HG03064 (cell line): ENCODE measurements at regions not wholly inside any gene's neighbourhood (a gene's known extent, or its start where the extent isn't known, plus 50 kb on each side); places are given as distances from the start of the nearest gene placed in this dataset.

Experiments
- ATAC-seq: cut with Tn5 transposase; IDR thresholded peaks from one replicate; pipeline ENCODE4 v1.9.1; 2021; ENCODE audit warnings: low read depth; ENCODE audit not compliant: unreplicated experiment

GRCh38 chr7:156490021-156490800, 150.4 kb upstream of the RNF32 start:
- no peak for ATAC-seq

GRCh38 chr7:156487811-156488533, 152.6 kb upstream of the RNF32 start:
- ATAC-seq, result no peak

GRCh38 chr7:156480671-156481070, 159.9 kb upstream of the RNF32 start:
- no peak for ATAC-seq

GRCh38 chr7:156479596-156479995, 161.0 kb upstream of the RNF32 start:
- ATAC-seq, result no peak

- ATAC-seq, result no peak
Observed at GRCh38 chr7:156478486-156478885, 162.1 kb upstream of the RNF32 start.

GRCh38 chr7:156475666-156476065, 164.9 kb upstream of the RNF32 start:
- no peak for ATAC-seq

GRCh38 chr7:156475179-156475578, 165.4 kb upstream of the RNF32 start:
- no peak for ATAC-seq

- ATAC-seq, result no peak
Observed at GRCh38 chr7:156474241-156474743, 166.3 kb upstream of the RNF32 start.

- ATAC-seq, result no peak
Observed at GRCh38 chr7:156473476-156474240, 166.9 kb upstream of the RNF32 start.

GRCh38 chr7:156472267-156472666, 168.3 kb upstream of the RNF32 start:
- no peak for ATAC-seq

- ATAC-seq, result no peak
Observed at GRCh38 chr7:156470399-156471320, 169.9 kb upstream of the RNF32 start.

GRCh38 chr7:156466955-156467625, 173.5 kb upstream of the RNF32 start:
- ATAC-seq, result no peak

- ATAC-seq, result no peak
Observed at GRCh38 chr7:156466272-156466671, 174.3 kb upstream of the RNF32 start.

GRCh38 chr7:156465186-156465585, 175.4 kb upstream of the RNF32 start:
- no peak for ATAC-seq

- ATAC-seq, result no peak
Observed at GRCh38 chr7:156464339-156464738, 176.2 kb upstream of the RNF32 start.

- no peak for ATAC-seq
Observed at GRCh38 chr7:156463280-156463679, 177.3 kb upstream of the RNF32 start.

- ATAC-seq, result no peak
Observed at GRCh38 chr7:156461881-156462665, 178.5 kb upstream of the RNF32 start.

- no peak for ATAC-seq
Observed at GRCh38 chr7:156460858-156461627, 179.5 kb upstream of the RNF32 start.
